GM18502 (cell line): ENCODE measurements at regions not wholly inside any gene's neighbourhood (a gene's known extent, or its start where the extent isn't known, plus 50 kb on each side); places are given as distances from the start of the nearest gene placed in this dataset.

Experiments used
- ATAC-seq: cut with Tn5 transposase; IDR thresholded peaks from one replicate; pipeline ENCODE4 v1.9.1; 2021; ENCODE audit warnings: mild to moderate bottlenecking; ENCODE audit not compliant: unreplicated experiment, poor library complexity

DNA sequence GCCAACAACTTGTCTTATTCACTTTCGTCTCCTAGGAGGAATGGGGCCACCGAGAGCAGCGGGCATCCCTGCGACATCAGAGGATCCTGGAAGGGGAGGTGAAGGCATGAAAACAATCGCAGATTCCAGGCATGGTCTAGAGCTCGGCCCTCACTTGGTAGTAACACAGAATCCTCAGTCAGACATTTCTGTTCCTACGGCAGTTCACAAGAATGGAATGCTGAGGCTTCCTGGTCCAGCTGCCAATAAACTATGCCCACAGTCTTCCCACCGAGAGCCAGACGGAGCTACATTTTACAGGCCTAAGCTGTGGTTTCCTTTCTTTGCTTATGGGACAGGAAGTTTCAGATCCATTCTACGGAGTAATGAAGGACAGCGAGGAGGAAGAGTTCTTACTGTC lies 75.8 kb downstream of the OR13A1 start:
- ATAC-seq: no peak

DNA sequence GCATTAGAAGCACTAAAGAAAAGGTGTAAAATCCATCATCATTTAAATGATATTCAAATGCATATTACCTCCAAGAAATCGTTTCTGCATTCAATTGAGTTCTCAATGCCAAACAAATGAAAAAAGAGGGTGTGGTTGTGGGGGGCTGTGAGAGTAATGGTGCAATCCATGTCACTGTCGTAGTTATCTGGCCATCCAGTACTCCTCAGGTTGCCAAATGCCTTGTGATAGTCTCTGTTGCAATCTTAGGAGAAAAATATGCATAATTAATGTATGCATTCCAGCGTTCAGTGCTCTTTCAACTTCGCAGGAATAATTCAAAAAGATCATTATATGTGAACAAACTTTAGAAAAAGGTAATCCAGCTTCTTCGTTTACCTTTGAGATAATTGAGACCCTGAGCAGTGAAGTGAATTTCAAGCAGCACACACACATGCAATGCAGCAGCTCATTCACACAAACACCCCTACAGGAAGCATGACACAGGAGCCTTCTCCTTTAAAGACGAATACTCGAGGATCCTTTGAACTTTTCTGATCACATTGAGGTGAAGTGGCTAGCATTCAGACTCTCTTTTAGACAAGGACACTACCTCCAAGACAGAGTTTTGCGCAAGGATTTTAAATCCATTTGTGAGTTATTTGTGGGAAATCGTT lies 73.4 kb downstream of the OR13A1 start:
- no peak for ATAC-seq

DNA sequence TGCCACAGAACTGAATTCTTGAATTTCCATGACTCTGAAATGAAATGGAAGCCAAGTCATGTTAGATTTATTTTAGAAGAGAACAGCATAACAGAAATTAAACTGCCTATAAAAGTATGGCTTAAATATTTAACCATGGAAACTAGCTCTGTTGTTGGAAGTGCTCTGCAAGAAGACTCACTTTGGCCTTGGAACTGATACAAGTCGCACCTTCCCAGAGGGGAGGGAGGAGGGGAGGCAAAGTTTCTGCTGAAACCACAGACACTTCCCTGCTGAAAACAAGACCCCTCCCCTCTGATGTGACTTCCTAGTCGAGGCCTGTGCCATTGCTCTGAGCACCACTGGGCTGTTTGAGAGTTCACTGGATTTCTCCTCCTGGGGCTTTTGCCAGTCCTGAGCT lies 72.1 kb downstream of the OR13A1 start:
- ATAC-seq: no peak

DNA sequence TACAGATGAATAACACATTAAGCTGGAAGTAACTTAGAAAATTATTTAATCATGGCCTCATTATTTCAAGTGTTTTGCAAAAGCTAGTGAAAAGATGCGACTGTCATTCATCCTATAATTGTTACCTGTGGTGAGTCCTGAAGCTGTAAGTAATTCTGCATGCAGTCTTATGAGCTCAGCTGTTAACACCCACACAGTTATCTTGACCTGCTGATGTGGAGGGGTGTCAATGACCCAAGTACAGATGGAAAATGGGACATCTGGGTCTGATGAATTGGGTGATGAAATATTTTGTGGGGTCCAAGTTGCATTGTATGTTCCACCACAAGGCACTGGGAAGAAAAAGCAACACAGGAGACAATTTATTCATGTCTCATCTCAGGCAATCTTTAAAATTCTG lies 68.9 kb downstream of the OR13A1 start:
- ATAC-seq: no peak

DNA sequence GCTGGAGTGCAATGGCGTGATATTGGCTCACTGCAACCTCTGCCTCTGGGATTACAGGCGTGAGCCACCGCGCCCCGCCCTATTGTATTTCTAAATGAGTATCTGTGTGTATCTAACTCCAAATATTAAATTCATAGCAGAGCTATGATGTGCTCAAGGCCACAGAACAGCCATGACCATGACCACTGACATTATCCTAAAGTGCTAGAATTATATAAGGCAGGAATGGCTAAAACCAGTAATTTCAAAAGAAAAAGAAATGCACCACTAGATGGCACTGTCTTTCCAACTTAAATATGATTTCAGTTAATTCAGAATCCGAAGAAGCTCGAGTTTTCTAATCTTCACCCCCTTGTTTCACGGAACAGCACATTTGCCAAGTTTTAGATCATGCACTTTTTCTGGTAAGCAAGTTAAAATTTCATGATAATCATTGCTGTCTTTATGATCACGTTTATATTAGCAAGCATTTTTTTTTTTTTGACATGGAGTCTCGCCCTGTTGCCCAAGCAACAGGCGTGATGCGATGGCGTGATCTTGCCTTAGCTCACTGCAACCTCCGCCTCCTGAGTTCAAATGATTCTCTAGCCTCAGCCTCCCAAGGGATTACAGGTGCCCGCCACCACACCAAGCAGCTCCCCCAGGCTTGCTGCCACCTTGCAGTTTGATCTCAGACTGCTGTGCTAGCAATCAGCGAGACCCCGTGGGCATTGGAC lies 65.3 kb downstream of the OR13A1 start:
- peak; percentile 71 for ATAC-seq

DNA sequence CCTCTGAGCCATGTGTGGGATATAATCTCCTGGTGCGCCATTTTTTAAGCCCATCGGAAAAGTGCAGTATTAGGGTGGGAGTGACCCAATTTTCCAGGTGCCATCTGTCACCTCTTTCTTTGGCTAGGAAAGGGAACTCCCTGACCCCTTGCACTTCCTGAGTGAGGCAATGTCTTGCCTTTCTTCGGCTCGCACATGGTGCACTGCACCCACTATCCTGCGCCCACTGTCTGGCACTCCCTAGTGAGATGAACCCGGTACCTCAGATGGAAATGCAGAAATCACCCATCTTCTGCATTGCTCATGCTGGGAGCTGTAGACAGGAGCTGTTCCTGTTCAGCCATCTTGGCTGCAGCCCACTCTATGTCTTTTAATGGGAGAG lies 64.7 kb downstream of the OR13A1 start:
- peak; percentile 11 for ATAC-seq
